Inflammatory macrophage treated with lipopolysaccharide for 1 hour (primary cell): ENCODE measurements at regions not wholly inside any gene's neighbourhood (a gene's known extent, or its start where the extent isn't known, plus 50 kb on each side); places are given as distances from the start of the nearest gene placed in this dataset.
"Not testable (repeated sequence)": the region's sequence is repeated elsewhere in the genome, so short reads cannot be mapped to it uniquely, and the experiment has no call there.

Experiments
- DNase-seq, 2 donors: peaks; one replicate each; pipeline ENCODE4 v3.0.0-alpha.2; 2020 to 2022

DNA sequence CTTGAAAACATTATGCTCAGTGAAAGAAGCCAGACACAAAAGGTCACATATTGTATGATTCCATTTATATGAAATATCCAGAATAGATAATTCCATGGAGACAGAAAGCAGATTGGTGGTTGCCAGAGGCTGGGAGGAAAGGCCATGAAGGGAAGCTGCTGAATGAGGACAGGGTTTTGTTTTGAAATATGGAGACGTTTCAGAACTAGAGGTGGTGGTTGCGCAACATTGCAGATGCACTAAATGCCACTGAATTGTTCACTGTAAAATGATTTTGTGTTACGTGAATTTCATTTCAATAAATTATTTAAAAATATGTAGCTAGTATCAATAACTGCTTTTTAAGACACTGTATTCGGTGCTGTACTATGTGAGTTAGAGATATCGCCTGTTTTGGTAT is 101.7 kb upstream of the ZNF236 start:
- peak; percentile 29 to 48 for DNase-seq

DNA sequence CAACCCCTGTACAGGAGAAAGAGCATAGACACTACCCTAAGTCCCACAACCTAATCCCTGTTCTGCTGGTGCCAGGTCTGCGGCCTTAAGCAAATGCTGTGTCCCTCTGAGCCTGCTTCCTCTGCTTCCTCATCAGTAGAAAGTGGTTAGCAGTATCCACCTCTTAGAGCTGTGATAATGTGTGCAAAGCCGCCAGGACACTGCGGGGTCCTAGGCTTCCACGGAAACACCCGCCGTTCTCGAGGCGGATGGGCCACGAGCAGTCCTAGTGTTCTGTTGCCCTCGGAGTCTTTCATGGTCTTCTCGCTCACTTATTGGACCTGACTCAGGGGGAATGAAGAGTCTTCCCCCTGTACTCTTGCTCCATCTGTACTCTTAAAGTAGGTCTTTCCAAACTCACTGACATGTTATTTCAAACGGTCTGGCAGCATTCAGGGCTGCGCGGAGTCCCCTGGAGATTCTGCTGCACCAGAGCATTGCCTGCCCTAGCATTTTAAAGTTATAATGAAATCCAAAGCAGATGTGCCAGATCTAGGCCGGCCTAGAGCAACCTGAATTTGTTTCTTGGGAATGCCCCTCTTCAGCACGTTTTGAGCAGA is 107.2 kb upstream of the ZNF236 start:
- DNase-seq: no peak

DNA sequence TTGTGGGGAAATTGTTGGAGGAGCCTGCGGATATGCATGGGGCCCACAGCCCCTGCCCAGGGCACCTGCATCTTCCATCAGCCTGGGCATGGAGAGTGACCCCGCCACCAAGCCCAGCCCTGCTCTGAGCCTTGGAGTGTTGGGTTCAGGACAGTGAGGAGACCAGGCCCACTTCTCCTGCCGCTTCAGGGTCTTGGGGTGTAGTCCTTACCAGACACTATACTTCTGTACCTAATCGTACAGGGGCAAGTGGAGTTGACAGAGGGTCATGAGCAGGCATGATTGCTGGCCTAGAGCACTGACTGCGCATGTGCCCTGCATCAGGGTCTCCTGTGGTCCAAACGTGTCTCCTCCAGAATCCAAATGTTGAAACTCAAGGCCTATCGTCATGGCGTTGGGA is 108.9 kb upstream of the ZNF236 start:
- DNase-seq: no peak

DNA sequence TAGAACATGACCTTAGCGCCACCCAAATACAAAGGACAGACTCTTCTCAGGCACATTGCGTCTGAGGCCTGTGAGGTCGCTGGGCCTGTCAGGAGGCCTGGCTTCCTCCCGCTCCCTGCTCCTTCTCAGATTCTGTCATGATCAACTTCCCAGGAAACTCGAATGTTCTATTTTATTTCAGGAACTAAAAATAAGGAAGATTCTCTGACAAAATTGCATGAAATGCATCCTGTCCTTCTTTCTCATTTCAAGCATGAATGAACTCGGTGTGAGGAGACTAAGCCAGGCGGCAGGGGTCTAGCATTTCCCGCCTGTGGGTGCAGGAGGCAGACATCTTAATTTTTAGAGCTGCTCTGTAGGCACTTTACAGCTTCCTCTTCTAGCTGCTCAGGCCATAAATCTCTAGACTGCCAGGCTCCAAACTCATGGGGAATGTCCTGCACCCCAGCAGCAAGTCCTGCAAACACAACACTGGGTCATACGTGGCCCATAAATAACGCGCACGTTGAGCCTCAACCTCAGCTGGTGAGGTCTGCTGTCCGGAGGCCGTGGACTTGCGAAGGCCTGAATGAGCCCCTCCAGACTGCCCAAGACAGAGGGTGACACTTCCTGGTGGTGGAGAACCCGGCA is 109.7 kb upstream of the ZNF236 start:
- no peak for DNase-seq

DNA sequence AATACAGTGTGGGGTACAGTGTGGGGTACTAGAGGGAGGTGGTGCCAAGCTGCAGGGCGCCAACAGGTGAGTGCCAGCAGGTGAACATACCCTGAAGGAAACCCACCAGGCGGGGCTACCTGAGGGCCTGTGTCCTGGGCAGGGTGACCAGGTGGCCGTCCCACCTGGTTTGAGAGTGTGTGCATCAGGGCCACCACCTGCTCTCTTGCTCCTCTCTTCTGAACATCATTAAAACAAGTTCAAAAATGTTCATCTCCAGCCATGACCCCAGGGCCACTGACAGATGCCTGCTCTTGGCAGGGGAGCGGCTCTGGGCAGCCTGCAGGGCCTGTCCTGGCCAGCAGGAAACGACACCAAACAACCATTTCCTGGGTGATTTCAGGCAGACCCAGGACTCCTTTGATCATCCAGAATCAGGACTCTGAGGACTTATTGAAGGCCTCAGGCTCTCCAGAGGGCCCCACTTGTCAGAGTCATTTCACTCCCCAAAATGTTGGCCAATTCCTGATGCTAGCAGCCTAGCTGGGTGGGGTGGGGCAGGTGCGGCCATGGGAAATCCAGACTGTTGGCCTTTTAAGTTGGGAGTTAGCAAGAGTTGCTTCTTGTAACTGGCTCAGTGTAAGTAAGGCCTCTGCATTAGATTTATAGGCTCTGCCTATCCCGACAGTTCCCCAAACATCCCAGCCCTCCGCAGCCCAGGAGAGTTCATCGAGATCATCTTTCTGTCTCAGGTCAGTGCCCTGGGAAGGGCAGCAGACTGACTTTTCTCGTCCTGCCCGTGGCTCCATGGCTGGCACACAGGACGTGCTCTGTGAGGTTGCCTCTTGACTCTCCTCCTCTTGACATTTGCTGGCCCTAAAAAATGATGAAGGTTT is 111.5 kb upstream of the ZNF236 start:
- DNase-seq: no peak

DNA sequence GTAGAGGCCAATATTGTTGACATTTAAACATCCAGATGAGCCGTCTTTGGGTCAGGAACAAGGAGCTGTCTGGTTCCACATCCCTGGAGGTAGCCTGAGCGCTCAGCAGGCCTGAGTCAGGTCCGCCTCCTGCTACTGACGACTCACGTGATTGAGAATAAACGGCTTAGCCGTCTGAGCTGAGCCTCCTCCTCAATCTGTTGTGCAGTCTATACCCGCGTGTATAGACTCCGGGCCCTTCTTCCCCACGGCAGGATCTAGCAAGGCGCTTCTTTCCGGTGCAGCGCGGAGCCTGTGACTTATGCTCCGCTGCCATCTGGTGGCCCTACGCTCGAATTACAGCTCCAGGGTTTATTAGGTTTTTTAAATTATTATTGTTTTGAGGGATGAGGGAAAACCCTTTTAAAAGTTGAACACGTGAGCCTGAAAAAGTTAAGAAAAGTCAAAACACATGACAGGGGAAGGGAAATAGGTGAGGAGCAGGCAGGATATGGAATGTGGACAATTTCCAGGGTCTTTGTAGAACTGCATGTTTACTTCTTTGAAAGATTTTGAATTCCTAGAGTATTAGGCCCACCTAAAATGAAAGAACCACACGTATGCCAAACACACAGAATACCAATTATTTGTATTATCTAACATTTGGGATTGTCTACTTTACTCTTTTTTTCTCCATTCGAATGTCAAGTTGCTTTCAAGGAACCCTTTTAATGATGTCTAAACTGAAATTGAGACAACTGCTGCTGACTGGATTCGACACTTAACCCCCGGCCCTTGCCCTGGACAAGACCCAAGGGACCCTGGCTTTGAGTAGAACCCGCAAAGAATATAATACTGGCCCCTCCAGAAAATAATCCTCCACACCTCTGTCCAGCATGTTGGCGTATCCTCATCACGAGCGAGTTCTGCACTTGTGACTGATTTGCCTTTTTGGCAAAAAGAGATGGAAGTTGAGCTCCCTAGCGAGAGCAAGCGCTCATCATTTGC is 112.4 kb upstream of the ZNF236 start:
- peak; percentile 52 to 86 for DNase-seq

DNA sequence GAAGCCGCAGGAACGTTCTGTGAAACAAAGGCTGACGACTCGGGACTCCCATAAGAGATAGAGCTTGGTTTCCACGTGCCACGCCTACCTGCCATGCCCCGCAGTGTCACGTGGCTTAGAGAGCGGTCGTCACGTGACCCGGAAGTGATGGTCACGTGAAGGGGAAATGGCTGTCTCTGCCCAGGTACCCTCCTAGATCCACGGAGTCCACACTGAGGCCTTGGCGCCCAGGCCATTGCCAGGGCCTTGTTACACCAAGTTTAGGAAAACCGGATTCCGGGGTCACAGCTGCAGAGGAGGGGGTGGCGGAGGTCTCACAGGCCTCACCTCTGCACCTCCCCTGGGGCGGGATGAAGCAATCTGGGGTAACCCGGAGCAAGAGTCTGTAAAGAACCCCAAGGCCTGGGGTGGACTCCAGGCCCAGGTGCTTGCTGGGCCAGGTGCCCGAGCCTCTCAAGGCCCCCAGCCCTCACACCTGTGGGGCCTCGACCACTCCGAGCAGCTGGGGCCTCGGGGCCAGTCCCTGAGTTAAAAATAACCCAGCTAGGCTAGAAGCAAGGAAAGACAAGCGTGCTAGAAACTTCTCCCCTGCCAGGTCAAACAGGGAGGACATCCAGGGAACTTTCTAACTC is 113.5 kb upstream of the ZNF236 start:
- no peak for DNase-seq

DNA sequence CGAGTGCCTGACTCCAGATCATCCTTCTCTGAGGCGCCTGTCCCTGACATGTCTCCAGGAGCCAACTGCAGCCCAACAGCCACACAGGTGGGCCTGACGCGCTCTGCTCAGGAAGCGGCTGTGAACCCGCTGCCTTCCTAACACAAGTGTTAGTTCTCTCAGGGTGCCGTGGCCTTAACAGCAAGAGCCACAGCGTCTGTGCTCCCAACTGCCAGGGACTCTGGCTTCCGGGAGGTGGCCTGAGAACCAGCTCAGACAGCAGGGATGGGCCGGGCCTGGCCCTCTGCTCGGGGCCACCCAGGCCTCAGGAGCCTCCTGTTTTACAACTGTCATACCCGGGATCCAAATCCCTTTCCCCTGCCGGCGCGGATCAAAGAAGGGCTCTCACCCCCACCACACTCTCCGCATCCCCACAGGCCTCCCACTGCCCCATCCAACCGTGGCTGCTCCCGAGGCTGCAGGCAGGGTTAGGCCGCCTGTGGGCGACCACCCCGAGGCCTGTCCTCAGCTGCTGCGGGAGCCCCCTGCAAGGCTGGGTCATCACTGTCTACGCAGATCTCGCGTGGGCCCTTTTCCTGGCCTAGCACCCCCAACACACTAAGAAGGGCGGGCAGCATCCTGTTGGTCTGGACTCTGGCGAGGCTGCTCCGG is 114.2 kb upstream of the ZNF236 start:
- no peak for DNase-seq

DNA sequence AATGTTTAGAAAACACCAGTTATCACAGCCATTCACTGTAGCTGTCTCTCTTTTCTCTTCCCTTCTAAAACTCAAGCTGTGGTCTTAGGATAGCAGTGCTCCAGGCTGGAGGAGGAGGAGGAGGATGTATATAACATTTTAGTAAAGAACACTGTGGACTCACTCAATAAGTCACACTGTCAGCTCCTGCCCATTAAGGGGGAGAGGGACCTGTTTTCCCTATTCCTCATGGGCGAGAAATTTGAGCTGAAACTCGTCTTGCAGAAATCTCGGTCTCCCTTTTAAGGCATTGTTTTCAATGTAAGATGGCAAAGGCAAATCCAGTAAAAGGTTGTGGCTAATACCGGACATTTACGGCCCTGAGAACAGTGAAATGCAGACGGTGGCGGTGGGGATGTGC is 114.8 kb upstream of the ZNF236 start:
- no peak for DNase-seq

DNA sequence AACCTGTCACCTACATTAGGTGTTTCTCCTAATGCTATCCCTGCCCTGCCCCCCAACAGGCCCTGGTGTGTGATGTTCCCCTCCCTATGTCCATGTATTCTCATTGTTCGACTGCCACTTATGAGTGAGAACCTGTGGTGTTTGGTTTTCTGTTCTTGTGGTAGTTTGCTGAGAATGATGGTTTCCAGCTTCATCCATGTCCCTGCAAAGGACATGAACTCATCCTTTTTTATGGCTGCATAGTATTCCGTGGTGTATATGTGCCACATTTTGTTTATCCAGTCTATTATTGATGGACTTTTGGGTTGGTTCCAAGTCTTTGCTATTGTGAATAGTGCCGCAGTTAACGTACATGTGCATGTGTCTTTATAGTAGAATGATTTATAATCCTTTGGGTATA is 117.8 kb upstream of the ZNF236 start:
- DNase-seq: not testable (repeated sequence)

DNA sequence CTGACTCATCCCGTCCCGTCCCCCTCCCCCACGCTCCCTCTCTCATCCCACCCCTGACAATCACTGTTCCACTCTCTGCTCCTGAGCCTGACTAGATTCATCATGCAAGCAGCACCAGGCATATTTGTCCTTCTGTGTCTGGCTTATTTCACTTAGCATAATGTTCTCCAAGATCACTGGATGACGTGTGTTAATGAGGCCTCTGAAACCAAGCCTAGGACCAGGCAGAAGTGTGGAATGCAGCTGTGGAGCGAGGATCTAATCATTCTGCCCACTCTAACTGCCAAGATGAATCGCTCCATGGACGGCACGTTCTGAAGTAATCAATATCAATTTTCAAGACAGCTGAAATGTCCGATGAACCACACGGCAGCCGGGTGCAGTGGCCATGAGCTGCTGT is 122.4 kb upstream of the ZNF236 start:
- DNase-seq: no peak

DNA sequence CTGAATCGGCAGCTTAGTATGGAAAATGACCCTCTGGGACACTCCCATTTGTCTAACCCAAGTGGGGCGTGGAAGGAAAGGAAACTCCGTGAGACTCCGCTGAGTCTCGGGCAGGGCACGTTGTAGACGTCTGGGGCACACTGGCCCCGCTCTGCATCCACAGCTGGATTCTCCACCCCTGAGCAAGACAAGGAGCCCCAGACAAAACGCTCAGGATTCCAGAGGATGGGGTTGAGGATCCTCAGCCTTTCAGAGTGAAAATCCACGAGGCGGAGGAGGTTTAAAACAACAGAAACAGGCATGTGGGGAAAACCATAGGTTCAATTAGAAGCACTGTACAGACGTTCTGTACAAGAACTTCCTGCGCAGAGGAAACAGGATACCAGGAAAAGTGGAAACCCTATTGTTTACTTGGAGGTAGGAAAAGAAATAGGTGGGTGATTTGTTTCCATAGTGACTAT is 124.9 kb upstream of the ZNF236 start:
- no peak for DNase-seq

DNA sequence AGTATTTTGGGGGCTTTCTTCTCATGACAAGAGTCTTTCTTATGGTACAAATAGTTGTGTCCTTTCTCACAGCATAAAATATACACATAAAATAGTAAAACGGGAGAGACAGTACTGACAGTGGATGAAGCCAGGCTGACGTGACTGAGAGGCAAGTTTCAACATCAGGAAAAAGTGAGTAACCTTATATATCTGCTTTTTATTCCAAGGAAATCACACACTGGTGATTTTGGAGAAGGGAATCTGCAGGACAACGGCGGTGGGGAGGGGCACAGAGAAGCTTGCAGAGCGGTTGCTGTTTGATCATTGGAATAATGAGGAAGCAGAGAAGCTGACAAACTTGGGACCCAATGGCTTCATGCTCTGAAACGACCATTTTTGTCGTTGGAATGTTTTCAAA is 130.6 kb upstream of the ZNF236 start:
- DNase-seq: no peak

DNA sequence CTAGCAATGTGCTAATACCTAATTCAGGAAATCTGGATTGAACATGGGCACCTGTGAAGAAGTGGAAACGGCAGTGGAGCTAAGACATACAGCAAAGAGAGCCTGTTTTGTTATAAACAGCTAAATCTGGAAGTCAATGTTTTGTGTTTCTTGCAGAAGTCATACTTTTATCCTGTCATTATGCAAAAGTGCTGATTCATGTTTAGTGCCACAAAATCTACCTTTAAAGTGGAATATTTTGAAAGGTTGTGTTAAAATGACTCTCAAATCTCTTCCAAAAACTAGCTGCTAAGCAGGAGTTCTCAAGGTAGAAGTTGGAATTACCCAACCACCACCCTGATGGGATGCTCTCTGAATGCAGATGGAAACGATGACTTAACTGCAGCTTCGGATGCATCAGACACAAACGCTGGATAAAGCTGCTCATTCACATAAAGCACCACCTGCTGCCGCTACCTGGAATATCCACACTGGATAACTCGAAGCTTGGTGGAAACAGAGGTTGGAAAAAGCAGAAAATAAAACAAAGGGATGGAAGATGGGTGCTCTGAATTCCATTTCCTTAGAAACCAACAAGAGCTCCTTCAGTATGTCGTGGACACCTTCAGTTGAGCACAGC is 132.6 kb upstream of the ZNF236 start:
- no peak for DNase-seq

DNA sequence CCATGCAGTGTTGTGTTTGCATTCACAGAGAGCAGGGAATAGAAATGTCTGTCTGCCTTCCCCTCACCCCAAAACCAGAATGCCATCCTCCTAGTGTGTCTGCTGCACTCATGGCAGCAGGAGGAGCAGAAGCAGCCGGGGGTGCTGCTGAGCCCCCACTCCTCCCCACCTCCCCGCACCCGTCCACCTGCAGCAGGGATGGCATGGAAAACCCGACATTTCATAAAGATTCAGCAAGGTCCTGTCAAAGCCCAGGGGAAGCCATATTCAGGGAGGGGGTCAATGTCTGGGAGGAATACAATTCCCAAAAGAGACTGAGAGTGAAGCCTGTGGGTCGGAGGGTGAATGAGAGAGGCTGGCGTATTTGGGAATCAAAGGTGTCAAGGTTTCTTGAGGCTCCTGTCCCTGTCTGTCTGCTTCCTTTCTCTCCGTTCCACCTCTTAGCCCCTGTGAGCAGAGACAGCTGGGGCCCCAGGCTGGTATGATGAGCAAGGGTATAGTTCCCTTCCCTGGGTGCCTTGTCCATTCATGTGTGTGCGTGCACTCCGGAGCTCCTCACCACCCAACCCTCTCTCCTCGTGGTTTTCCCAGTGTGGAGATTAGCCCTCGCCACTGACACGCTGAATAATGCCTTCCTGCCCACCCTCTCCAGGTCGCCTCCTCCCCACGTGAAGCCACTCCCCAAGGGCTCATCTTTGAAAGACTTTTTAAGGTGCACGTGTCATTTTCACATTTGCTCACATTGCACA is 133.5 kb upstream of the ZNF236 start:
- DNase-seq: no peak

DNA sequence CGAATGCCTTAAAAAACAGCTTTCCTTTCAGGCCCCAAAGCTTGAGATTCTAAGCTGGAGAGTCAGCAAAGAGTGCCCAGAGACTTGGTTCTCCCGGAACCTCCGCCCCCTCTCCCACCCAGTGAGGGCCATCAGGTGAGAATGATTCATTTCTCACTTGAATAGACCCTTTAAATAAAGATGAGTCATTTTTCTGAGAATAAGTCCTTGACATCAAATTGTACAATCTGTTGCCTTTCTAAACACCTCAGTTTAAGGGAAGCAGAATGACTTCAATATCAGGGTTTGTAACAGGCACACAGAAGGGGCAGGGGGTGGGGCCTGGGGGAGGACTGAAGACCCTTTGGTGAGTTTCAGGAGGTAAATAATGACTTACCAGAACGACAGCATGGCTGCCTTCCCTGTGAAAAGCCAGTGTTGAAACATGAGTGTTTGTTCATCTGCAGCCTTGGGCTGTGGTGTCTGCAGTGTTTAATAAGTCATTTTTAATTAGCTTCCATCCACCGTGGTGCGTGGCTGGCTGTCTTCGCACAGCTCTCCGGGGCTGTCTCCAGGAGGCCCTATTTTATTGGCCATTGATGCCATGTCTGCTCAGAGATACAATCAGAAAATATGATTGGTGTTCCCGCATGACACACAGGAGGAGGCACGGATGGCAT is 134.9 kb upstream of the ZNF236 start:
- peak; percentile 61 to 92 for DNase-seq

DNA sequence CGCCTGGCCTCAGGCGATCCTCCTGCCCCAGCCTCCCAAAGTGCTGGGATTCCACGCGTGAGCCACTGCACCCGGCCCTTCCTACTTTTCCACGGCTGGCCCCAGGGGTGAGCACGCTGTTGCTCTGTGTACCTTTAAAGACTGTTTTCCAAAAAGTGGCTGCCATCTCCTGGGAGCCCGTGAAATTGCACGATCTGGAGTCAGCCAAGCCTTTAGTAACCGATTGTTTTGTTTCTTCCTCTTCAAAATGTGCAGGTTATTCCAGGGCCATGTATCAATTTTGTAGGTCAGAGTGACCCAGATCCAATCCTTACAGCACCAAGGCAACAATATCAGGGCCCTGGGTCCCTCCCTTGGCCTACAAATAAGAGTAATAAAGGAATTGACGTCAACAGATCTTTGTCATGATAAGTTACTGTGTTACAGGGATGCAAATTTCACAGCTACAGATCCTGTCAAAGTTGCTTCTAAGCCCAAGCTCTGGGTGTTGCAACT is 135.6 kb upstream of the ZNF236 start:
- peak; percentile 58 to 65 for DNase-seq

DNA sequence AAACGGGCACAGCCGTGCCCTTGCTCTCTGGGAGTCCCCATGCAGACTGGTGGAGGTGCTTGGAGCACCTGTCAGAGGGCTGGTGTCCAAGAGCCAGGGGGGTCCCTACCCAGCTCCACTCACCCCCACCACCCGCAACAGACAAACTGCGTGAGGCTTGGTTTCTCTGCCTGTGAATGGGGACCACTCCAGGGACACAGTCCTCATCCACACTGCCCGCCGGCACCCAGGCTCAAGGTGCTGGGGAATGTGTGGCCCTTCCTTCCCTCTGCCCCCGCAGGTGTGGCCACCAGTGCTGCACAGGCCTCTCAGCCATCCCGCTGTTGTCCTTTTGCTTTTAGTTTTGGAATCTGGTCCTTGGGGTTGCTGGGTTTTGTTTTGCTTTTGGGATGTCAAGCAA is 136.5 kb upstream of the ZNF236 start:
- DNase-seq: no peak

DNA sequence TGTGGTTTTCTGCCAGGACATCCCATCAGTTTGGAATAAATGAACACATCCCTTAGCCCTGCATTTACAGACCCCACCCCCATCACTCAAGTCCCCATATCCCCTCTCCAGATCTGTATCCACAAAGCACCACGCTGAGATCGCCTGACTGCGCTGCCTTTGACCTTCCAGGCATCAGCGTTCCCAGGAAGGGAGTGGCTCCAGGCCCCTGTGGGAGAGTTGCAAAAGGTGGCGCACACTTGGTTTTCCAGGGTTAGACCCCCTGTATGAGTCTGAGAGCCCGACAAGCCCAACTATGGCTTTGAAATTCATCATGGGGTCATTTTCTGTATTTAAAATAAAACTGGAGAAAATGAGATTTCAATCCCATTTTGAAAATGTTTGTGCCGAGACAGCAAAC is 137.0 kb upstream of the ZNF236 start:
- DNase-seq: no peak

DNA sequence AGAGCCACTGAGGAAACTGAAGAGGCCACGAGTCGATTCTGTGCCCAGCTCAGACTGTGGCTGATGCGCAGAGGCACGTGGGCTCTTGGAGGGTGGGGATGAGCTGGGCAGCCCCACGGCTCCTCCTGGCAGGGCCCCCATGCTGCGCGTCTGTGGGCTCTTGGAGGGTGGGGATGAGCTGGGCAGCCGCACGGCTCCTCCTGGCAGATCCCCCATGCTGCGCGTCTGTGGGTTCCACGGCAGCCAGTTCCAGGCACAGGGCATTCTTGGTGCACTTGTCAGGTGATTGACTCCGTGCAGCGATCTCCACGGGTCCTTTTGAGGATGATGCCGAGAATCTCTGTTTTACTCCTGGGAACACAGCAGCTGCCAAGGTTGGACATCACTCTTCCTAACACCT is 138.1 kb upstream of the ZNF236 start:
- DNase-seq: no peak
